Prostate gland (tissue), 2 donors: ENCODE measurements at regions not wholly inside any gene's neighbourhood (a gene's known extent, or its start where the extent isn't known, plus 50 kb on each side); places are given as distances from the start of the nearest gene placed in this dataset.

ENCODE experiments used
- POLR2A ChIP-seq: fragments of 450-650 bp; IDR thresholded peaks from one replicate; pipeline ENCODE4 v1.6.1; 2016; ENCODE audit warnings: antibody characterized with exemption, mild to moderate bottlenecking
- POLR2AphosphoS5 ChIP-seq: sonication (generic); formaldehyde crosslinking; IDR thresholded peaks from one replicate; pipeline ENCODE4 v1.6.1; 2017; ENCODE audit warnings: antibody characterized with exemption
- TF ChIP-seq, protein P1 (sequence below), 4 experiments: fragments of 200-600 bp in 2 of 4; fragments of 450-650 bp in 2 of 4; sonication (generic) in 2 of 4; IDR thresholded peaks; 1 replicate in 3 of 4; 2 replicates in 1 of 4; pipeline ENCODE4 v1.5.1; 2016 to 2019; ENCODE audit warnings: antibody characterized with exemption in 4 of 4, mild to moderate bottlenecking in 2 of 4, moderate library complexity in 2 of 4

DNA sequence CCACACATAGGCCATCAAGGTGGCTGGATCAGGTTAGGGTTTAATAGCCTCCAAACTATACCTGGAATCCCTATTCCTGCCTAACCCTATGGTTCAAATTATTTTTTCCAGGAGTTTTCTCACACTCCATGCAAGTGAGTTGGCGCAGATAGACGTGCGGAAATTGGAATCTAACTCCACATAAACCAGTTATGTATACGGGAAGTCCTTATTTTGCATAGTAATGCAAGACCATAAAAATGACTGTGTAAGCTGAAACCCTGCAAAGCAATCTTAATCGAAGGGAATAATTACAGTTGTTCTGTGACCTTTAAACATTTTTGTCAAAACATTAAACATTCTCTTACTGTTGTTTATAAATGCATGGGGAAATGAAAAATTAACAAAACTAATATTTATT, 200.1 kb upstream of the SIX2 start:
- TF ChIP-seq, protein P1, sequence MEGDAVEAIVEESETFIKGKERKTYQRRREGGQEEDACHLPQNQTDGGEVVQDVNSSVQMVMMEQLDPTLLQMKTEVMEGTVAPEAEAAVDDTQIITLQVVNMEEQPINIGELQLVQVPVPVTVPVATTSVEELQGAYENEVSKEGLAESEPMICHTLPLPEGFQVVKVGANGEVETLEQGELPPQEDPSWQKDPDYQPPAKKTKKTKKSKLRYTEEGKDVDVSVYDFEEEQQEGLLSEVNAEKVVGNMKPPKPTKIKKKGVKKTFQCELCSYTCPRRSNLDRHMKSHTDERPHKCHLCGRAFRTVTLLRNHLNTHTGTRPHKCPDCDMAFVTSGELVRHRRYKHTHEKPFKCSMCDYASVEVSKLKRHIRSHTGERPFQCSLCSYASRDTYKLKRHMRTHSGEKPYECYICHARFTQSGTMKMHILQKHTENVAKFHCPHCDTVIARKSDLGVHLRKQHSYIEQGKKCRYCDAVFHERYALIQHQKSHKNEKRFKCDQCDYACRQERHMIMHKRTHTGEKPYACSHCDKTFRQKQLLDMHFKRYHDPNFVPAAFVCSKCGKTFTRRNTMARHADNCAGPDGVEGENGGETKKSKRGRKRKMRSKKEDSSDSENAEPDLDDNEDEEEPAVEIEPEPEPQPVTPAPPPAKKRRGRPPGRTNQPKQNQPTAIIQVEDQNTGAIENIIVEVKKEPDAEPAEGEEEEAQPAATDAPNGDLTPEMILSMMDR (IDR thresholded peaks at IDR 0.05): no peak
- TF ChIP-seq POLR2A (no peak), POLR2AphosphoS5 (no peak)
